ENCODE measurements at regions not wholly inside any gene's neighbourhood (a gene's known extent, or its start where the extent isn't known, plus 50 kb on each side); places are given as distances from the start of the nearest gene placed in this dataset.
"Not testable (repeated sequence)": the region's sequence is repeated elsewhere in the genome, so short reads cannot be mapped to it uniquely, and the experiment has no call there.

GRCh38 chr10:65234261-65234660 is 1691.6 kb upstream of the LRRTM3 start:
- no peaks in the 10 kb centered on the region for H3K9me3 ChIP-seq (ENCODE audit: control insufficient read depth, insufficient read depth, low read length)
- no peaks in the 10 kb centered on the region for H3K36me3 ChIP-seq (ENCODE audit: insufficient read depth, low read length)
- no peak overlapping the region for H3K9ac ChIP-seq (ENCODE audit: low read depth, low read length)
- peaks cover 4% of the 10 kb centered on the region; the same call in 1 of the 2 replicates for H3K4me1 ChIP-seq (ENCODE audit: insufficient read depth, low read length)

GRCh38 chr10:65235266-65235665 is 1690.6 kb upstream of the LRRTM3 start:
- Histone ChIP-seq H3K9me3 (ENCODE audit: control insufficient read depth, insufficient read depth, low read length) (no peaks in the 10 kb centered on the region), H3K9ac (ENCODE audit: low read depth, low read length) (no peak overlapping the region), H3K4me1 (ENCODE audit: insufficient read depth, low read length) (peaks cover 4% of the 10 kb centered on the region; the same call in 1 of the 2 replicates), H3K36me3 (ENCODE audit: insufficient read depth, low read length) (no peaks in the 10 kb centered on the region)

GRCh38 chr10:65235846-65236245 is 1690.0 kb upstream of the LRRTM3 start:
- H3K9ac ChIP-seq (ENCODE audit: low read depth, low read length), result no peak overlapping the region
- no peaks in the 10 kb centered on the region for H3K9me3 ChIP-seq (ENCODE audit: control insufficient read depth, insufficient read depth, low read length)
- peaks cover 4% of the 10 kb centered on the region; the same call in 1 of the 2 replicates for H3K4me1 ChIP-seq (ENCODE audit: insufficient read depth, low read length)
- no peaks in the 10 kb centered on the region for H3K36me3 ChIP-seq (ENCODE audit: insufficient read depth, low read length)

DNA sequence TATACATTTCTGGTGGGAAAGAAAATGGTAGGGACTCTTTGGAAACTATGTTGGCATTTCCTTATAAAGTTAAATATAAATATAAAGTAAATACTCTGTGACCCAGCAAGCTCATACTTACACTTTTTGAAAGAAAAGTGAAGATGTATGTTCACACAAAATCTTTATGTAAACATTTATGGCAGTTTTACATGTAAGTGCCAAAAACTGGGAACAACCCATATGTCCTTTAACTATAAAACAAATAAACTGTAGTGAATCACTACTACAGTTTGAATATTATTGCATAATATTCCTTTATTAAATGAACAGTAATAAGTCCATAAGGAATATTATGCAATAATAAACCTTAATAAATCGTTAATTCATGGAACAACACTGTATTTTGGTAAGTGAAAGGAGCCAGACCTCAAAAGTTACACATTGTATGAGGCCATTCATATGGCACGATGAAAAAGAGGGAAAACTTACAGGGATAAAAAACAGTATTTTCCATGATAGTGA is 1660.3 kb upstream of the LRRTM3 start:
- Histone ChIP-seq H3K4me1 (ENCODE audit: insufficient read depth, low read length) (no peaks in the 10 kb centered on the region), H3K9me3 (ENCODE audit: control insufficient read depth, insufficient read depth, low read length) (no peaks in the 10 kb centered on the region), H3K36me3 (ENCODE audit: insufficient read depth, low read length) (no peaks in the 10 kb centered on the region), H3K9ac (ENCODE audit: low read depth, low read length) (no peak overlapping the region)

- H3K4me1 ChIP-seq (ENCODE audit: insufficient read depth, low read length); H3K9ac ChIP-seq (ENCODE audit: low read depth, low read length); H3K36me3 ChIP-seq (ENCODE audit: insufficient read depth, low read length); H3K9me3 ChIP-seq (ENCODE audit: control insufficient read depth, insufficient read depth, low read length): not testable (repeated sequence)
Measured at GRCh38 chr10:65269551-65269950, 1656.3 kb upstream of the LRRTM3 start.

GRCh38 chr10:65270969-65271368 is 1654.9 kb upstream of the LRRTM3 start:
- Histone ChIP-seq H3K36me3 (ENCODE audit: insufficient read depth, low read length) (no peaks in the 10 kb centered on the region), H3K4me1 (ENCODE audit: insufficient read depth, low read length) (peaks cover 7% of the 10 kb centered on the region; the same call in 1 of the 2 replicates), H3K9ac (ENCODE audit: low read depth, low read length) (no peak overlapping the region), H3K9me3 (ENCODE audit: control insufficient read depth, insufficient read depth, low read length) (no peaks in the 10 kb centered on the region)

- Histone ChIP-seq H3K4me1 (ENCODE audit: insufficient read depth, low read length) (peaks cover 7% of the 10 kb centered on the region; the same call in 1 of the 2 replicates), H3K9ac (ENCODE audit: low read depth, low read length) (no peak overlapping the region), H3K36me3 (ENCODE audit: insufficient read depth, low read length) (no peaks in the 10 kb centered on the region), H3K9me3 (ENCODE audit: control insufficient read depth, insufficient read depth, low read length) (no peaks in the 10 kb centered on the region)
Measured at GRCh38 chr10:65273115-65273514, 1652.7 kb upstream of the LRRTM3 start.

DNA sequence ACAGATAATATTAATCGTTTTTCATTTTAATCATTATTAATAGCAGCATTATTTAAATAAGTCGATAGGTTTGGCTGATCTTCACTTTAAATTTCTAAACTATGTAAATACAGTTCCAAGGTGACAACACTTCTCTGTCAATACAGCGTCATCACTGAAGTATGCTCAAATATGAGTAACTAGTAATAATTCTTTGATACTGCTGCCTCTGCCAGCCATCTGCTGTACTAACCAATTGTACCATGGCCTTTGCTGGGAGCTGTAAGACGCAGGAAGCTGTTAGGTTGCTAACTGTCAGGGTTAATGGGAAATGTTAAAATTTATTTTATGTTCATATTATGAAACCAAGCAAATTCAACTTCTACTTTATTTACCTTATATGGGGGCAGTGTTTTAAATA is 1650.5 kb upstream of the LRRTM3 start:
- peaks cover 7% of the 10 kb centered on the region; the same call in 1 of the 2 replicates for H3K4me1 ChIP-seq (ENCODE audit: insufficient read depth, low read length)
- H3K9me3 ChIP-seq (ENCODE audit: control insufficient read depth, insufficient read depth, low read length), result no peaks in the 10 kb centered on the region
- no peak overlapping the region for H3K9ac ChIP-seq (ENCODE audit: low read depth, low read length)
- no peaks in the 10 kb centered on the region for H3K36me3 ChIP-seq (ENCODE audit: insufficient read depth, low read length)

DNA sequence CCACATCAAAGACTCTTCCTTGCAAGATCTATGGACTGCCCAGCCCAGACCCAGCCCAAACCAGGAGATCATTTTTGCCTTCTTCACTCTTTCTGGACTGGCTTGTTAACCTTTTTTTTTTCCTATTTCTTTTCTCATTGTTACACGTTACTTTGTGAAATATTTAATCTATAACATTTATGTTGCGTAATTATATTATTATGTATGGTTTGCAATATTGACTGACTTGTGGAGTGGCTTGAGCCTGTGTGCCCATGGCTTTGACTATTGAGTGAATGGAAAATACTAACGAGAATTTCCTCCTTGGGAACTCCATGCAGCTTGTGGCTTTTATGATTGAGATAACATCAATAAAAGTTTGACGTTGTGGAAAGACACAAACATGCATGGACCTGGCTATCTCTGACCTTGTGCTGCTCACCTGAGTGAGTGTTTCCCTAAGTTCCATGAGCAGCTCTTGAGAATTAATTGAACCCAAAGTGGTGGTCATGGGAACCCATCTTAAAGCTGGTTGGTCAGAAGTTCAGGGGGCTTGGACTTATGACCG is 1641.3 kb upstream of the LRRTM3 start:
- Histone ChIP-seq H3K9ac (ENCODE audit: low read depth, low read length) (no peak overlapping the region), H3K9me3 (ENCODE audit: control insufficient read depth, insufficient read depth, low read length) (peaks cover 2% of the 10 kb centered on the region; the same call in 1 of the 2 replicates), H3K4me1 (ENCODE audit: insufficient read depth, low read length) (no peaks in the 10 kb centered on the region), H3K36me3 (ENCODE audit: insufficient read depth, low read length) (no peaks in the 10 kb centered on the region)

DNA sequence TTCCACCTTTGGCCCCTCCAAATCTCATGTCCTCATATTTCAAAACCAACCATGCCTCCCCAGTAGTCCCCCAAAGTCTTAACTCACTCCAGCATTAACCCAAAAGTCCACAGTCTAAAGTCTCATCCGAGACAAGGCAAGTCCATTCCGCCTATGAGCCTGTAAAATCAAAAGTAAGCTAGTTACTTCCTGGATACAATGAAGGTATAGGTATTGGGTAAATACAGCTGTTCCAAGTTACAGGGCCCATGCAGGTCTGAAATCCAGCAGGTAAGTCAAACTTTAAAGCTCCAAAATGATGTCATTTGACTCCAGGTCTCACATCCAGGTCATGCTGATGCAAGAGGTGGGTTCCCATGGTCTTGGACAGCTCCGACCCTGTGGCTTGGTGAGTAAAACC is 1640.1 kb upstream of the LRRTM3 start:
- H3K9ac ChIP-seq (ENCODE audit: low read depth, low read length); H3K9me3 ChIP-seq (ENCODE audit: control insufficient read depth, insufficient read depth, low read length); H3K36me3 ChIP-seq (ENCODE audit: insufficient read depth, low read length); H3K4me1 ChIP-seq (ENCODE audit: insufficient read depth, low read length): not testable (repeated sequence)

DNA sequence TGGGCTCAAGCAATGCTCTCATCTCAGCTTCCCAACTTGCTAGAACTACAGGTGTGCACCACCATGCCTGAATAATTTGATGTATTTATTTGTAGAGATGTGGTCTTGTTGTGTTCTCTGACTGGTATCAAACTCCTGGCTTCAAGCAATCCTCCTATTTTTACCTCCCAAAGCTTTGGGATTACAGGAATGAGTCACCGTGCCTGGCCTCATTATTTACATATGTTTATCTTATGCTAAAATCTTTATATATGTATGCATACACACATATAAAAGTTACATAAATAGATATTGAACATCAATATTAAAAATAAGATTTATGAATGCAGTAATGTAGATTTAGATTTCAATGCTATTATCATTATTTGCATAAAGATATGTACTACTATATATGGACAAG is 1634.5 kb upstream of the LRRTM3 start:
- Histone ChIP-seq H3K4me1 (ENCODE audit: insufficient read depth, low read length) (peaks cover 6% of the 10 kb centered on the region; the same call in 1 of the 2 replicates), H3K9me3 (ENCODE audit: control insufficient read depth, insufficient read depth, low read length) (no peaks in the 10 kb centered on the region), H3K36me3 (ENCODE audit: insufficient read depth, low read length) (no peaks in the 10 kb centered on the region), H3K9ac (ENCODE audit: low read depth, low read length) (no peak overlapping the region)

DNA sequence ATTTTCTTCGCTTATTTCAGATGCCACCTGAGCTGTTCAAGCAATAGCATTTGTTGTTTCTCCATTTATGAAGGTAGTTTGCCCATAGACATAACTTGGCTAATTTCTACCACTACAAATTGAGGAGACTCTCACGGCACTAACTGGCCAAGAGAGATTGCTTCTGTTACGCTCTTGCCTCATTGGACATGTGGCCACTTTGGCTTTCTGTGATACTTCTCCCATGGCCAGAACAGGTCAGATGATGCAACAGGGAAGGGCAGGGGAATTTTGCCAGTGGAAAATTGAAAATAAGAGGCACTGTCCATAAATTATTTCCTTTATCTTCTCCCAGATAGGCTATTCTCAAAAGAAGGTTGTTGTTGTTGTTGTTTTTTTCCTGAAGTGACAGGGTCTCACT is 1633.3 kb upstream of the LRRTM3 start:
- peaks cover 6% of the 10 kb centered on the region; the same call in 1 of the 2 replicates for H3K4me1 ChIP-seq (ENCODE audit: insufficient read depth, low read length)
- no peak overlapping the region for H3K9ac ChIP-seq (ENCODE audit: low read depth, low read length)
- H3K36me3 ChIP-seq (ENCODE audit: insufficient read depth, low read length), result no peaks in the 10 kb centered on the region
- no peaks in the 10 kb centered on the region for H3K9me3 ChIP-seq (ENCODE audit: control insufficient read depth, insufficient read depth, low read length)

GRCh38 chr10:65294329-65294728 is 1631.5 kb upstream of the LRRTM3 start:
- no peaks in the 10 kb centered on the region for H3K9me3 ChIP-seq (ENCODE audit: control insufficient read depth, insufficient read depth, low read length)
- H3K9ac ChIP-seq (ENCODE audit: low read depth, low read length), result no peak overlapping the region
- no peaks in the 10 kb centered on the region for H3K36me3 ChIP-seq (ENCODE audit: insufficient read depth, low read length)
- H3K4me1 ChIP-seq (ENCODE audit: insufficient read depth, low read length), result peaks cover 6% of the 10 kb centered on the region; the same call in 1 of the 2 replicates

DNA sequence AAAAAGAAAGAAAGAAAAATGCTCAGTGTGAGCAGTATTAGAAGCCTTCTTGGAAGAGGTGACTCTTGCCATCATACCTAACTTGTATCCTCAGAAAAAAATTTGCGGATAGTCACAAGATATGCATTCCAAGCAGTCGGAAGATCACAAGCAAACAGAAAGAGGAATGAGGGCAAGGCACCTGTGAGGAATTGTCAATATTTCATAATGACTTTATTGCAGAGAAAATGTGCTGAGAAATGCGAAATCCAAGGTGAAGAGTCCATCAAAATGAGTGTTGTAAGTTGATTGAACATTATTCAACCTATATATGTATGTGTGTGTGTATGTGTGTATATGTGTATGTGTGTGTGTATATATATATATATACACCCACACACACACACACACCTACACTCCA is 1624.7 kb upstream of the LRRTM3 start:
- H3K4me1 ChIP-seq (ENCODE audit: insufficient read depth, low read length), result no peaks in the 10 kb centered on the region
- H3K36me3 ChIP-seq (ENCODE audit: insufficient read depth, low read length), result no peaks in the 10 kb centered on the region
- H3K9ac ChIP-seq (ENCODE audit: low read depth, low read length), result no peak overlapping the region
- H3K9me3 ChIP-seq (ENCODE audit: control insufficient read depth, insufficient read depth, low read length), result no peaks in the 10 kb centered on the region

DNA sequence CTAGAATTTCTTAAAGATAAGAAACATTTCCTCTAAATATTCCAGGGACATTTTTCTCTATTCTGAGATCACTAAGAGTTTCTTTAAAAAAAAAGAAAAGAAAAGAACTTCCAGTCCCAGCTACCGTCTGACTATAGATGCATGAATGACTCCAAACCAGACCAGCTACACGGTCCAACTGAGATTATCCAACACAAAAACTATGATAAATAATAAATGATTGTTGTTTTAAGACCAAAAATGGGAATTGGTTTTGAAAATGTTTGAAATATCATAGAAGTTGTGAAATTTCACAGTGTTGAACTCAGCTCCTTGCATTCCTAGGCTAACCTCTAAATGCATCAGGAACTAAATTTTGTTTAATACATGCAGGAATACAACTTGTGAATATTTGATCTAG is 1619.6 kb upstream of the LRRTM3 start:
- H3K4me1 ChIP-seq (ENCODE audit: insufficient read depth, low read length), result no peaks in the 10 kb centered on the region
- H3K36me3 ChIP-seq (ENCODE audit: insufficient read depth, low read length), result no peaks in the 10 kb centered on the region
- H3K9ac ChIP-seq (ENCODE audit: low read depth, low read length), result no peak overlapping the region
- no peaks in the 10 kb centered on the region for H3K9me3 ChIP-seq (ENCODE audit: control insufficient read depth, insufficient read depth, low read length)

Measured in ES-I3 (cell line).